DMS 273 treated with DMSO at 0.1 percent for 48 hours (cell line): ENCODE measurements at regions not wholly inside any gene's neighbourhood (a gene's known extent, or its start where the extent isn't known, plus 50 kb on each side); places are given as distances from the start of the nearest gene placed in this dataset.

Experiments used
- DNase-seq: peaks from one replicate; lab custom pipeline; 2025; lab: John Stamatoyannopoulos, UW

DNA sequence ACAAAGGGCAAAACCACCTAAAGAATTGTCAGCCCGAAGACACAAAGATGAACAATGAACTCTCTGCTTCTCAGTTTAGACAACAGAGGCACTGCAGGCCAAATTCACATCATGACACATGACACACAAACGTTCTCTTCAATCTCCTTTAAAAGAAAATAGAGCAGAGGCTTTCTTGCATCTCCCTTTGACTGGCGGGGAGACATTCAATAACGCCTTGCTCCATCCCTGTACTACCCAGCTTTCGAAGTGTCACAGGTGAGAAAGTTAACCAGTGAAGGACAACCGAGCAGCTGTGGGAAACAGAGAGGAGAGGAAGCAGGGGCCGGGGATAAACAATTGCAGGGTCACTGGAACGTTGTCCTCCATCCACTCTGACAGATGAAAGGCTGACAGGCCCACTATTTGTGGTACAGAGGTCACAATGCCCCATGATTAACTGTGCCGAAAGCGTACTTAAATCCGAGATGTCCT, 130.8 kb downstream of the PHLDA1 start:
- DNase-seq, result no peak

- no peak for DNase-seq
Observed at GRCh38 chr12:75900226-75900625, 131.3 kb downstream of the PHLDA1 start.

- no peak for DNase-seq
Observed at GRCh38 chr12:75894965-75895754, 136.4 kb downstream of the PHLDA1 start.

- no peak for DNase-seq
Observed at GRCh38 chr12:75893765-75894164, 137.8 kb downstream of the PHLDA1 start.

GRCh38 chr12:75892731-75893408, 138.7 kb downstream of the PHLDA1 start:
- DNase-seq, result no peak

- DNase-seq, result no peak
Observed at GRCh38 chr12:75891072-75891471, 140.5 kb downstream of the PHLDA1 start.

DNA sequence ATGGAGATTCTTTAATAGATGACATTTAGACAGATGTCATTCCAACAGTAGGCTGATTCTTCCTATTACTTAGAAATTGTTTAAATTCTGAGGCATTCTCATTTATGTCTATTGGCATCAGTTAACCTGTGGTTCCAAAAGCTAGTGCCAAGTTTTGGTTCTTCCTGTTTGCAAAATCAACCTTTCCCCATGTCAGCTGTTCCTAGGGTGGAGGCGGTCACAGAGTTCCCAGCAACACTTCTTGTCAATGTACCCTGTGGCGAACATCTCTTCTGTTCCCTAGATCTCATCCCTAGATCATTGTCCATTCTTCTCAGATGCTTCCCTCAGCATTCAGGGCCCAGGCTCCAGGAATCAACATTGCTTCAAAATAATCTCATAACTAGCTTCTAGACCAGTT, 140.9 kb downstream of the PHLDA1 start:
- no peak for DNase-seq

GRCh38 chr12:75890141-75890540, 141.4 kb downstream of the PHLDA1 start:
- DNase-seq, result no peak

DNA sequence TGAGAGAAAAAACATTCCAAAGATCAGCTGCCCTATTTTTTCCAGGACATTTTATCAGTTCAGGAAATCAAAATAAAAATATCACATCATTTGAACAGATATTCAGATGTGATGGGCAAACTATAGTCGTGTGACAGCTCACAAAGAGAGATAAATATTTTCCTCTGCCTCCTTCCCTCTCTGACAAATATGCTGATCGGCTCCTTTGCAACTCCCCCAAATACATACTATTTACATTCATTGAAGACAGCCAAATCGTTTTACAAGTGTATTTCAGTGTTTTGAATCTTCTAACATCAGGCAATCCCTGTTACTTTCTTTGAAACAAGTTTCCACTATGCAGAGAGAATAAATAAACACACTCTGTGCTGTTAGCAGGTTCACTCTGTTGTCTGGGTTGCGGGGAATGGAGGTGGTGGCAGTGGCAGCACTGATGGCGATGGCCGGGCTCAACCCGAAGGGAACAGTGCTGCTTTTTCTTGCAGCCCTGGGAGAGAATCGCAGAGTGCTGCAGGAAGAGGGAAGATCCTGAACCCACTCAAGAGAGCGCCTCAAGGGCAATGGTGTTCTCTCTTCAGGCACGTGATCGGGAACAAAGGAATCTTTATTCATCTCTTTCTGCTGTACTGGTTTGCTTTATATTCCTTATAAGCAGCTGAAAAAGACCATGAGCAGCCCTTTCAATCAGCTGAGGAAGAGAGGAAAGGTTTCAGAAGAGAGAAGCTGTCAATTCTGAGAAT, 142.5 kb downstream of the PHLDA1 start:
- no peak for DNase-seq

- DNase-seq, result no peak
Observed at GRCh38 chr12:75888399-75888798, 143.2 kb downstream of the PHLDA1 start.

GRCh38 chr12:75887979-75888378, 143.6 kb downstream of the PHLDA1 start:
- no peak for DNase-seq

DNA sequence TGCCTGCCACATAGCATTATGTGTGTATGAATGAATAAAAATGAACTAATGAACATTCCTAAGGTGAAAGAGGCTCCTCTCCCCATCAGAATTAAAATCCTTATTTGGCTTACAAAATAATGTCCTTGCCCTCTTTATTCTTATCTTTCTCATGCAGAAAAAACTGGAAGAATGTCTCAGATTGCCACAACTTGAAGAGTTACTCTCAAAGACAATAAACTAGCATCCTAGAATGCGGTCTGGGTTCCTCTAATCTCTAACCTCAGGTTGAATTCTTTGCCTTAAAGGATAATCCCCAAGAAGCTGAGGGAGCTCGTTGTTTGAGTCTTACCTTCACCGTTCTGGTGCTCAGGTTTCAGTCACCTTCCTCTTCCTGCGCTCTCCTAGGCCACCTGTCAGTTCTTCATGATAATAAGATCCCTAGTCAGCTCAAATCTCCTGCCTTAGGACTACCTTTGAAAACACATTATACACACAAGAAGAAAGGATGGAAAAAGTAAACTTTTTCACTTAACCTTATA, 147.1 kb downstream of the PHLDA1 start:
- DNase-seq, result no peak

DNA sequence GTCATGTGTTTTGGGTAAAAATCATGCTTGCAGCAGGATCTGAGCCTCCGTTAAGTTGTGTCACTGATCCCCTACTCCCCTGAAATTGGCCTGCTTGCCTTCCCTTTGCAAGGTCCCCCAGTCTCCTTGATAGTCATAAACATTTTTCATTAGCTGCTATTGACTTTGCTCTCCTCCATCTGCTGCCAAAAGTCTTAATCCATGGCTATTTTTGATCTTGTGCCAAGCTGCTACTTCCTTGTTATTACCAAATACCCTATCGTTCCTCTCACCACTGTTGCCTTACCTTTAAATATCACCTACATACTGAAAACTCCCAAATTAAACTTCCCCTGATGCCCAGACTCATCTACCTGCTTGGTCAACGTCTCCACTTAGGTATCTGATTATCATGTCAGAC, 148.3 kb downstream of the PHLDA1 start:
- DNase-seq, result peak; percentile 5

DNA sequence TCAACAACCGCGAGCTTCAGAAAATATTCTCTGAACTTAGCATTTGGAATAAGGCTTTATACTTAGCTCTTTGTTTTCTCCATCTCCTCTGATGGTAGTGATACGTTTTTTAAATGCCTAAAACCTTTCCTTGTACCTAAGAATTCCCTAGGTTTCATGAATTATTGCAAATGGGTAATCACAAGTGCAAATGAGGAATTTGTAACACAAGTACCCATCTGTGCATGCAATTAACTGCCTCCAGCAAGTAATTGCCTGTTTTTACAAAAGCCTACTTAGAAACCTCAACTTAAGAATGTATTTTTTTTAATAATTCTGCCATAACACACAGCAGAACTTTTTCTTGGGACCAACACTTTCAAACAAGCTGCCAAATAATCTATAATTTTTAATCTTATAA, 149.2 kb downstream of the PHLDA1 start:
- DNase-seq, result no peak

GRCh38 chr12:75881920-75882319, 149.7 kb downstream of the PHLDA1 start:
- DNase-seq, result no peak

DNA sequence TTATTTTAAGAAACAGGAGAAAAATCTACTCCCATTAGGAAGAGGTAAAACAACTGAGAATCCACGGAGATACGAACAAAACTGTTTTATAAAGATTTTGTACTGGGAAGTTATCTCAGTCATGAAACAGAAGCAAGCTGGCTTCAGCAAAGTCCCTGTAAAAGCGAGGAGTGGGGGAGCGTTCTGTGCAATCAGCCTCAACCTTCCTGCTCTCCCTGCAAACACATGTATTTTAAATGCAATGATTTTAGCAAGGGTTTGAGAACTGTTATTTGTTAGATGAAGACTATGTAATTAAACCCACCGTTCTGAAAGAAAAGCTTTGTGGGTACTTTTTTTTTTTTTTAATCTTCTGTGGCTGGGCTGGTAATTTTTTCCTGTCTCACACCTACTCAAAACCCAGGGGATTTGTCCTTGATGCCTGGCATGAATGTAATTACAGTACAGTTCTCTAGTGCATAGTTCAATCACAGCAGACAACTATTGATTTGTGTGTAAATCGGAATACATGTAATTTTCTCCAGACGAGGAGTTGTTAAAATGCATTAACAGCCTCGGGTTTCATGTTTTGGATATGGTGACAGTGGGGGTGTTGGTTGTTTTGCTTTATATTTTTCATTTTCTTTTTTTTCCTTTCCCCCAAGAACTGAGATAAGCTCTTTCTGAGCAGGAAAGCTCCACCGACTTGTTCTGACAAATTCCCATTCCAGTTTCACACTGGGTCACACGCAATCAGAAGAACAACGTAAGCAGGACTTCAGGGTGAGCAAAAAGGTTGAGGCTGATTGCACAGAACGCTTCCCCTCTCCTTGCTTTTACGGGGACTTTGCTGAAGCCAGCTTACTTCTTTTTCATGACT, 153.6 kb downstream of the PHLDA1 start:
- peak; percentile 37 for DNase-seq

DNA sequence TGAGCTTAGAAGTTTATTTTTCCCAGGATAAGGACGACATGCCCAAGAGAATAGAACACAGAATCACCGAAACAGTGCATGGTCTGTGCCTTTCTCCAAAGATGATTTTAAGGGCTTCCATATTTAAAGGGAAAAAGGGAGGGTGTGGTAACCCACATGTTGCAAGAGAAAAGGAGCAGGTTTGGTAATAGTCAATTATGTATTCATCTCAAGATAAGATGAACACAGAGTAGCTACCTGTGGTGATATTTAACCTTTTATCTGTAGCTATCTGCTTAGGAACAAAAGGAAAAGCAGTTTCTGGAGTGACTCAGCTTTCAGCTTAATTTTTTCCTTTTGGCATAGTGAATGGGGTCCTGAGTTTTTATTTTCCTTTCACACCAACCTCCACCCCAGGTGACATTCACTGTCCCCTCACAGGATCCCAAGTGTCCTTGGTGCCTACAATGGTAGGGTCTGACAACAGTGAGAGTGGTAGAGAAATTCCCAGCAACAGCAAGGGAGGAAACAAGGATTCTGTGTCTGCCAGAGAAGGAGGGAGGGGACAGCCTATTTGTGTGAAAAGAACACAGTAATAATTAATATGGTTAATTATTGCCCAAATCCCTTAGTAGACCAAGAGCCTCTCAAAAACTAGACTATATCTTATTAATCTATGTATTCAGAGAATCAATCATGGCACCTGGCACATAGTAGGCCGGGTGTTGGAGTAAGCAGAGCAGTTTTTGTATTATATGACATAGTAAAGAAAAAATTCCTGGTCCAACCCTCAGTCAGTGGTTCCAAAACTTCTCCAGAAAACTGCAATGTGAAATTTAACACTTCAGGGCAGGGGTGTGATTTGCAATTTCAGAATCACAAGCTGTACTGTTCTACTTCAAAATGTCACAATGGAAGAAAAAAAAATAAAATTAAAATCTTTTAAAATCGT, 154.5 kb downstream of the PHLDA1 start:
- DNase-seq, result peak; percentile 5

DNA sequence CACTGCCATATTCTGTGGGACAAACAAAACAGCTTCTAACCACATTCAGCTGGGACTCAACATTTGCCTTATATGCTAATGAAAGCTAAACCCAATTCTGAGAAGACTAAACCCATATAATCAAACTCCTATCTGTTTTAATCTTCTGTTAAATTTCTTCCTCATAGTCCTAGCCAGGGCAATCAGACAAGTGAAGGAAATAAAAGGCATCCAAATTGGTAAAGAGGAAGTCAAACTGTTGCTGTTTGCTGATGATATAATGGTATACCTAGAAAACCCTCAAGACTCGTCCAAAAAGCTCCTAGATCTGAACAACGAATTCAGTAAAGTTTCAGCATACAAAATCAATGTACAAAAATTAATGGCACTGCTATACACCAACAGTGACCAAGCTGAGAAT, 157.1 kb downstream of the PHLDA1 start:
- no peak for DNase-seq

- no peak for DNase-seq
Observed at GRCh38 chr12:75872762-75873161, 158.8 kb downstream of the PHLDA1 start.

DNA sequence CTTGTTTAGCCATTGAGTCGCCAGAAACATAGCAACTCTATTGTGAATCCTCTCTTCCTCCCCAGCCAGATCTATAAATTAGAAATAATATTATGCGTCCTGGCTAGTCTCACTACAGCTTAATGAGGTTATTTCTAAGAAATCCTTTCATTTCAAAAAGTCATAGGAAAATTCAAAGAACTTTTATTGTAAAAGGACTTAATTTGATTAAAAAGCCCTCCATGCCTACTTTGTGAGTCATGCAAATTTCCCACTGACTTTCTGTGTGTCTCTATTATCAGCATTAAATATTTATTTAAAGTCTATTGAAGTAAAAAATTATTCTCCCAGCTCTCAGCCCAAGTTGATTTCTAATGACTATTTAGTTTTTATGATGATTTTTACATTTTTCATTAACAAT, 160.7 kb downstream of the PHLDA1 start:
- no peak for DNase-seq

- no peak for DNase-seq
Observed at GRCh38 chr12:75868501-75868900, 163.1 kb downstream of the PHLDA1 start.
